AG10803 (cell line): ENCODE measurements at regions not wholly inside any gene's neighbourhood (a gene's known extent, or its start where the extent isn't known, plus 50 kb on each side); places are given as distances from the start of the nearest gene placed in this dataset.

Source experiments
- DNase-seq: peaks from one replicate; pipeline ENCODE4 v3.0.0; 2010; ENCODE audit warnings: low read depth
- H3K4me3 ChIP-seq: 2 replicates; pipeline ENCODE4 v1.5.1; 2011; ENCODE audit warnings: mild to moderate bottlenecking, low read length, control low read depth
- CTCF ChIP-seq: conservative IDR thresholded peaks from 2 replicates; pipeline ENCODE4 v1.5.1; 2011; ENCODE audit warnings: mild to moderate bottlenecking, low read length, control low read depth, inconsistent platforms

- H3K4me3 ChIP-seq, result no peak overlapping the region
- no peak for TF ChIP-seq CTCF
- no peak for DNase-seq
Observed at GRCh38 chr7:69516238-69516820, 81.9 kb upstream of the AUTS2 start.

- no peak overlapping the region for H3K4me3 ChIP-seq
Observed at GRCh38 chr7:69517985-69518704, 80.1 kb upstream of the AUTS2 start.

GRCh38 chr7:69518705-69519077, 79.6 kb upstream of the AUTS2 start:
- H3K4me3 ChIP-seq, result no peak overlapping the region
- DNase-seq, result no peak
- TF ChIP-seq CTCF, result no peak

More at GRCh38 chr7:69517985-69518704, 80.1 kb upstream of the AUTS2 start:
- no peak for TF ChIP-seq CTCF
- peak; percentile 84 for DNase-seq

- H3K4me3 ChIP-seq, result no peak overlapping the region
- DNase-seq, result peak; percentile 9
- TF ChIP-seq CTCF, result no peak
Observed at GRCh38 chr7:69526570-69526969, 71.7 kb upstream of the AUTS2 start.

- DNase-seq, result no peak
- TF ChIP-seq CTCF, result no peak
- H3K4me3 ChIP-seq, result no peak overlapping the region
Observed at GRCh38 chr7:69527706-69528105, 70.6 kb upstream of the AUTS2 start.

- no peak for TF ChIP-seq CTCF
- no peak for DNase-seq
- H3K4me3 ChIP-seq, result no peak overlapping the region
Observed at GRCh38 chr7:69531050-69531449, 67.2 kb upstream of the AUTS2 start.

- no peak overlapping the region for H3K4me3 ChIP-seq
- TF ChIP-seq CTCF, result no peak
- DNase-seq, result no peak
Observed at GRCh38 chr7:69534461-69535041, 63.7 kb upstream of the AUTS2 start.
